SK-N-SH treated with all-trans-retinoic acid at 6 μM for 48 hours (cell line): ENCODE measurements at regions not wholly inside any gene's neighbourhood (a gene's known extent, or its start where the extent isn't known, plus 50 kb on each side); places are given as distances from the start of the nearest gene placed in this dataset.

Source experiments
- ATAC-seq: fragments of 200-7000 bp; cut with Tn5 transposase; 3 replicates; pipeline ENCODE4 v1.9.1; 2020; ENCODE audit warnings: mild to moderate bottlenecking, moderate library complexity
- ARNTL ChIP-seq: fragments of 450-650 bp; formaldehyde crosslinking; IDR thresholded peaks from 2 replicates; pipeline ENCODE4 v1.5.0; 2020; ENCODE audit warnings: low read depth, mild to moderate bottlenecking, moderate library complexity, borderline replicate concordance
- CSDC2 ChIP-seq: fragments of 250-450 bp; sonication (Bioruptor Pico); IDR thresholded peaks from 2 replicates; pipeline ENCODE4 v1.5.0; 2020; ENCODE audit warnings: mild to moderate bottlenecking, moderate library complexity
- CSRNP3 ChIP-seq: fragments of 250-450 bp; sonication (Bioruptor Pico); IDR thresholded peaks from 2 replicates; pipeline ENCODE4 v1.5.1; 2021; ENCODE audit warnings: mild to moderate bottlenecking, moderate library complexity
- ESRRG ChIP-seq: fragments of 250-450 bp; sonication (Bioruptor Pico); IDR thresholded peaks from 2 replicates; pipeline ENCODE4 v1.6.1; 2021; ENCODE audit warnings: mild to moderate bottlenecking
- GLIS3 ChIP-seq: fragments of 250-450 bp; sonication (Bioruptor Pico); IDR thresholded peaks from 2 replicates; pipeline ENCODE4 v1.5.0; 2020; ENCODE audit warnings: mild to moderate bottlenecking, moderate library complexity
- ISL1 ChIP-seq: fragments of 250-450 bp; sonication (Bioruptor Pico); IDR thresholded peaks from 2 replicates; pipeline ENCODE4 v2.1.2; 2022; ENCODE audit warnings: mild to moderate bottlenecking, moderate library complexity
- OSR1 ChIP-seq: fragments of 250-450 bp; sonication (Bioruptor Pico); IDR thresholded peaks from 2 replicates; pipeline ENCODE4 v1.8.0; 2022; ENCODE audit warnings: moderate library complexity, mild to moderate bottlenecking, inconsistent platforms
- PATZ1 ChIP-seq: fragments of 250-450 bp; sonication (Bioruptor Pico); IDR thresholded peaks from 2 replicates; pipeline ENCODE4 v1.8.0; 2020; ENCODE audit warnings: mild to moderate bottlenecking, moderate library complexity, borderline replicate concordance
- POU6F1 ChIP-seq: fragments of 250-450 bp; sonication (Bioruptor Pico); IDR thresholded peaks from 2 replicates; pipeline ENCODE4 v1.8.0; 2021; ENCODE audit warnings: low read depth, mild to moderate bottlenecking, moderate library complexity, borderline replicate concordance
- PPARA ChIP-seq: fragments of 250-450 bp; sonication (Bioruptor Pico); IDR thresholded peaks from 2 replicates; pipeline ENCODE4 v1.5.0; 2020; ENCODE audit warnings: mild to moderate bottlenecking, borderline replicate concordance
- RARB ChIP-seq: fragments of 250-450 bp; sonication (Bioruptor Pico); IDR thresholded peaks from 2 replicates; pipeline ENCODE4 v1.8.0; 2021; ENCODE audit warnings: mild to moderate bottlenecking, moderate library complexity
- SNAI2 ChIP-seq: fragments of 250-450 bp; sonication (Bioruptor Pico); IDR thresholded peaks from 2 replicates; pipeline ENCODE4 v1.5.0; 2020; ENCODE audit warnings: mild to moderate bottlenecking, moderate library complexity
- TCF4 ChIP-seq: fragments of 250-450 bp; sonication (Bioruptor Pico); IDR thresholded peaks from 2 replicates; pipeline ENCODE4 v1.8.0; 2021; ENCODE audit warnings: mild to moderate bottlenecking, moderate library complexity, borderline replicate concordance
- TOX ChIP-seq: fragments of 250-450 bp; sonication (Bioruptor Pico); IDR thresholded peaks from 2 replicates; pipeline ENCODE4 v1.8.0; 2021; ENCODE audit warnings: mild to moderate bottlenecking, moderate library complexity, borderline replicate concordance
- TSHZ2 ChIP-seq: fragments of 250-450 bp; sonication (Bioruptor Pico); IDR thresholded peaks from 2 replicates; pipeline ENCODE4 v1.5.0; 2020; ENCODE audit warnings: mild to moderate bottlenecking, moderate library complexity
- ZC3H10 ChIP-seq: fragments of 250-450 bp; sonication (Bioruptor Pico); IDR thresholded peaks from 2 replicates; pipeline ENCODE4 v1.5.1; 2021; ENCODE audit warnings: mild to moderate bottlenecking, moderate library complexity
- ZFP30 ChIP-seq: fragments of 450-650 bp; formaldehyde crosslinking; IDR thresholded peaks from 2 replicates; pipeline ENCODE4 v1.5.0; 2022; ENCODE audit warnings: mild to moderate bottlenecking, moderate library complexity
- ZNF565 ChIP-seq: fragments of 450-650 bp; formaldehyde crosslinking; conservative IDR thresholded peaks from 2 replicates; pipeline ENCODE4 v1.5.0; 2020; ENCODE audit warnings: low read depth, mild to moderate bottlenecking, moderate library complexity
- ZNF70 ChIP-seq: fragments of 450-650 bp; formaldehyde crosslinking; IDR thresholded peaks from 2 replicates; pipeline ENCODE4 v1.5.0; 2020; ENCODE audit warnings: mild to moderate bottlenecking, moderate library complexity
- ZNF8 ChIP-seq: fragments of 450-650 bp; formaldehyde crosslinking; IDR thresholded peaks from 2 replicates; pipeline ENCODE4 v1.5.0; 2020; ENCODE audit warnings: mild to moderate bottlenecking, moderate library complexity

GRCh38 chr11:119802670-119803069, 73.7 kb upstream of the NECTIN1 start:
- TF ChIP-seq TSHZ2 (CRISPR knock-in tag) (no peak), ISL1 (CRISPR knock-in tag) (no peak), ZC3H10 (CRISPR knock-in tag) (no peak)
- TF ChIP-seq, all 23 proteins: peak for 0
- no peak for ATAC-seq

- no peak for ATAC-seq
Observed at GRCh38 chr11:119800619-119801018, 71.6 kb upstream of the NECTIN1 start.

More at GRCh38 chr11:119800619-119801018, 71.6 kb upstream of the NECTIN1 start:
- TF ChIP-seq GLIS3 (CRISPR knock-in tag) (no peak), CSRNP3 (CRISPR knock-in tag) (no peak), SNAI2 (CRISPR knock-in tag) (no peak), CSDC2 (CRISPR knock-in tag) (no peak), TSHZ2 (CRISPR knock-in tag) (no peak), TCF4 (no peak), ISL1 (CRISPR knock-in tag) (no peak), ZNF8 (CRISPR knock-in tag) (no peak), PATZ1 (CRISPR knock-in tag) (no peak), ZC3H10 (CRISPR knock-in tag) (no peak), POU6F1 (CRISPR knock-in tag) (no peak), RARB (CRISPR knock-in tag) (no peak), ZNF565 (CRISPR knock-in tag) (no peak), ESRRG (CRISPR knock-in tag) (no peak), ZFP30 (no peak), PPARA (CRISPR knock-in tag) (no peak), ARNTL (CRISPR knock-in tag) (no peak), TOX (no peak), OSR1 (CRISPR knock-in tag) (no peak), ZNF70 (CRISPR knock-in tag) (no peak)
